GM19467 (cell line): ENCODE measurements at regions not wholly inside any gene's neighbourhood (a gene's known extent, or its start where the extent isn't known, plus 50 kb on each side); places are given as distances from the start of the nearest gene placed in this dataset.
"Not testable (repeated sequence)": the region's sequence is repeated elsewhere in the genome, so short reads cannot be mapped to it uniquely, and the experiment has no call there.

Experiments
- ATAC-seq: cut with Tn5 transposase; IDR thresholded peaks from one replicate; pipeline ENCODE4 v1.9.1; 2021; ENCODE audit warnings: mild to moderate bottlenecking, moderate library complexity; ENCODE audit not compliant: unreplicated experiment

GRCh38 chrX:56125946-56126345, 106.2 kb upstream of the KLF8 start:
- no peak for ATAC-seq

DNA sequence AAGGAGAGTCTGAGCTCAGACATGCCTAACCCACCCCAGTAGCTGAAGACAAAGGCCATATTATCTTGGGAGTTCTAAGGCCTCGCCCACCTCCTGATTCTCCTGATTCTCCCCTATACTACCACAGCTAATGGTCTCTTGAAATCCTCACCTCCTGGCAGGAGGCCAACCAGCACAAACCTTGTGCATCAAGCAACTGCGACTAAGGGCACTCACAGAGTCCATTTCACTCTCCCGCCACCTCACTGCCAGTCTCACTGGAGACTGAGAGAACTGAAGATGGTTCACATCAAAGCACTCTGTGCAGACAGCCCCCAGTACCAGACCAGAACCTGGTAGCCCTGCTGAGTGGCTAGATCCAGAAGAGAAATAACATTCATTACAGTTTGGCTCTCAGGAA, 102.1 kb upstream of the KLF8 start:
- ATAC-seq, result no peak

DNA sequence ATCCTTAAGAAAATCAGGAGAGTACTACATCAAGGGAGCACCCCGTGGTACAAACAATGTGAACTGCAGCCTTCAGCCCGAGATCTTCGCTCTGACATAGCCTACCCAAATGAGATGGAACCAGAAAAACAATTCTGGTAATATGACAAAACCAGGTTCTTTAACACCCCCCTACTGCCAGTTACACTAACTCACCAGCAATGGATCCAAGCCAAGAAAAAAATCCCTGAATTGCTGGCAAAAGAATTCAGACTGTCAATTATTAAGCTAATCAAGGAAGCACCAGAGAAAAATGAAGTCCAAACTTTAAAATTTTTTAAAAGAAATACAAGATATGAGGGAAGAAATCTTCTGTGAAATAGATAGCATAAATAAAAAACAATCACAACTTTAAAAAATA, 101.7 kb upstream of the KLF8 start:
- no peak for ATAC-seq

GRCh38 chrX:56164135-56164534, 68.0 kb upstream of the KLF8 start:
- ATAC-seq, result not testable (repeated sequence)
